OCI-LY1 (cell line): ENCODE measurements at regions not wholly inside any gene's neighbourhood (a gene's known extent, or its start where the extent isn't known, plus 50 kb on each side); places are given as distances from the start of the nearest gene placed in this dataset.
"Not testable (repeated sequence)": the region's sequence is repeated elsewhere in the genome, so short reads cannot be mapped to it uniquely, and the experiment has no call there.

Experiments used
- H2AFZ ChIP-seq: fragments of 200-600 bp; sonication (generic), shearing (Covaris generic); 2 replicates; pipeline ENCODE4 v1.6.0; 2014; ENCODE audit warnings: antibody characterized with exemption, mild to moderate bottlenecking, low read length
- H3F3A ChIP-seq: fragments of 200-600 bp; sonication (generic), shearing (Covaris generic); 2 replicates; pipeline ENCODE4 v1.6.0; 2014; ENCODE audit warnings: mild to moderate bottlenecking, antibody characterized with exemption, low read length, moderate library complexity; ENCODE audit not compliant: insufficient read depth
- H3K27ac ChIP-seq: fragments of 200-600 bp; sonication (generic); 2 replicates; pipeline ENCODE4 v1.5.1; 2014; ENCODE audit warnings: low read length, mixed run types, mild to moderate bottlenecking, low read depth; ENCODE audit not compliant: poor library complexity, severe bottlenecking
- H3K27me3 ChIP-seq: fragments of 200-600 bp; sonication (generic); 2 replicates; pipeline ENCODE4 v1.6.0; 2014; ENCODE audit warnings: antibody characterized with exemption, mild to moderate bottlenecking, low read length, moderate library complexity; ENCODE audit not compliant: insufficient read depth
- H3K36me3 ChIP-seq: fragments of 200-600 bp; sonication (generic); 2 replicates; pipeline ENCODE4 v1.6.1; 2014; ENCODE audit warnings: mild to moderate bottlenecking, antibody characterized with exemption, low read length, moderate library complexity, mixed read lengths; ENCODE audit not compliant: insufficient read depth
- H3K4me1 ChIP-seq: fragments of 200-600 bp; sonication (generic); 2 replicates; pipeline ENCODE4 v1.5.1; 2014; ENCODE audit warnings: mild to moderate bottlenecking, low read length, moderate library complexity; ENCODE audit not compliant: insufficient read depth, severe bottlenecking
- H3K4me2 ChIP-seq: fragments of 200-600 bp; sonication (generic), shearing (Covaris generic); 2 replicates; pipeline ENCODE4 v1.6.1; 2014; ENCODE audit warnings: low read length
- H3K4me3 ChIP-seq: fragments of 200-600 bp; sonication (generic); 2 replicates; pipeline ENCODE4 v1.5.1; 2014; ENCODE audit warnings: low read length, low read depth, mild to moderate bottlenecking, mixed read lengths; ENCODE audit not compliant: poor library complexity, severe bottlenecking
- H3K79me2 ChIP-seq: fragments of 200-600 bp; shearing (Covaris generic); 2 replicates; pipeline ENCODE4 v1.6.1; 2016; ENCODE audit warnings: mixed run types, low read length, mixed read lengths; ENCODE audit not compliant: insufficient read depth
- H3K9ac ChIP-seq: fragments of 200-600 bp; sonication (generic), shearing (Covaris generic); 2 replicates; pipeline ENCODE4 v1.6.1; 2014; ENCODE audit warnings: mild to moderate bottlenecking, low read length, mixed read lengths
- H3K9me2 ChIP-seq: fragments of 200-600 bp; sonication (generic), shearing (Covaris generic); 2 replicates; pipeline ENCODE4 v1.6.1; 2014; ENCODE audit warnings: low read depth, mild to moderate bottlenecking, low read length, mixed read lengths
- H3K9me3 ChIP-seq: fragments of 200-600 bp; shearing (Covaris generic); 2 replicates; pipeline ENCODE4 v1.6.1; 2014; ENCODE audit warnings: low read length, mixed read lengths
- H4K20me1 ChIP-seq: fragments of 200-600 bp; sonication (generic), shearing (Covaris generic); 2 replicates; pipeline ENCODE4 v1.6.0; 2016; ENCODE audit warnings: mild to moderate bottlenecking, low read length; ENCODE audit not compliant: insufficient read depth
- CTCF ChIP-seq: fragments of 200-600 bp; sonication (generic), shearing (Covaris generic); IDR thresholded peaks from 2 replicates; pipeline ENCODE4 v1.5.1; 2017; ENCODE audit warnings: mild to moderate bottlenecking, antibody characterized with exemption, low read length, moderate library complexity, mixed read lengths
- EZH2 ChIP-seq: fragments of 200-600 bp; sonication (generic), shearing (Covaris generic); IDR thresholded peaks from 2 replicates; pipeline ENCODE4 v1.8.0; 2017; ENCODE audit warnings: borderline replicate concordance, mixed run types, mild to moderate bottlenecking, antibody characterized with exemption, low read length, moderate library complexity, mixed read lengths

GRCh38 chr6:137297887-137298286 is 78.7 kb upstream of the IFNGR1 start:
- TF ChIP-seq EZH2 (no peak), CTCF (no peak)
- H3K9me2 ChIP-seq: no peaks in the 10 kb centered on the region
- no peak overlapping the region for H3K4me3 ChIP-seq
- H3K79me2 ChIP-seq: no peaks in the 10 kb centered on the region
- no peaks in the 10 kb centered on the region for H3K36me3 ChIP-seq
- no peaks in the 10 kb centered on the region for H4K20me1 ChIP-seq
- H3K9ac ChIP-seq: no peak overlapping the region
- H3F3A ChIP-seq: no peaks in the 10 kb centered on the region
- no peaks in the 10 kb centered on the region for H3K9me3 ChIP-seq
- no peak overlapping the region for H2AFZ ChIP-seq
- H3K27me3 ChIP-seq: no peaks in the 10 kb centered on the region
- H3K4me2 ChIP-seq: no peak overlapping the region
- no peak overlapping the region for H3K27ac ChIP-seq
- no peaks in the 10 kb centered on the region for H3K4me1 ChIP-seq

GRCh38 chr6:137292326-137292725 is 73.1 kb upstream of the IFNGR1 start:
- H3F3A ChIP-seq, H2AFZ ChIP-seq, H3K4me1 ChIP-seq, H3K9ac ChIP-seq, H3K36me3 ChIP-seq, H3K79me2 ChIP-seq, H3K9me3 ChIP-seq, H3K9me2 ChIP-seq, H3K4me2 ChIP-seq, H3K27ac ChIP-seq, H3K27me3 ChIP-seq, H3K4me3 ChIP-seq, H4K20me1 ChIP-seq: not testable (repeated sequence)

GRCh38 chr6:137291441-137291840 is 72.3 kb upstream of the IFNGR1 start:
- Histone ChIP-seq H3K27me3 (no peaks in the 10 kb centered on the region), H3K4me2 (no peak overlapping the region), H3K9me3 (no peaks in the 10 kb centered on the region), H3K27ac (no peak overlapping the region), H2AFZ (no peak overlapping the region), H3K9me2 (no peaks in the 10 kb centered on the region), H3K9ac (no peak overlapping the region), H4K20me1 (no peaks in the 10 kb centered on the region), H3K4me1 (no peaks in the 10 kb centered on the region), H3K36me3 (no peaks in the 10 kb centered on the region), H3K79me2 (no peaks in the 10 kb centered on the region), H3F3A (no peaks in the 10 kb centered on the region), H3K4me3 (no peak overlapping the region)
- TF ChIP-seq CTCF: no peak
- TF ChIP-seq EZH2: no peak

- Histone ChIP-seq H3K4me1 (no peaks in the 10 kb centered on the region), H3K4me3 (no peak overlapping the region), H3K79me2 (no peaks in the 10 kb centered on the region), H3F3A (no peaks in the 10 kb centered on the region), H2AFZ (no peak overlapping the region), H3K36me3 (no peaks in the 10 kb centered on the region), H3K9me2 (no peaks in the 10 kb centered on the region), H3K9me3 (no peaks in the 10 kb centered on the region), H3K9ac (no peak overlapping the region), H3K27me3 (no peaks in the 10 kb centered on the region), H3K4me2 (no peak overlapping the region), H3K27ac (no peak overlapping the region), H4K20me1 (no peaks in the 10 kb centered on the region)
- no peak for TF ChIP-seq CTCF
- no peak for TF ChIP-seq EZH2
Observed at GRCh38 chr6:137290601-137291261, 71.5 kb upstream of the IFNGR1 start.
